GM12864 (cell line): ENCODE measurements at regions not wholly inside any gene's neighbourhood (a gene's known extent, or its start where the extent isn't known, plus 50 kb on each side); places are given as distances from the start of the nearest gene placed in this dataset.

Experiments
- DNase-seq: peaks from one replicate; pipeline ENCODE4 v3.0.0-alpha.2; 2011; ENCODE audit warnings: low read depth
- H3K4me3 ChIP-seq: 2 replicates; pipeline ENCODE4 v1.5.1; 2011; ENCODE audit warnings: mild to moderate bottlenecking, low read depth, low read length, control low read depth
- TF ChIP-seq, protein P1 (sequence below): IDR thresholded peaks from 2 replicates; pipeline ENCODE4 v1.5.1; 2011; ENCODE audit warnings: low read depth, mild to moderate bottlenecking, moderate library complexity, low read length, control low read depth, inconsistent platforms; ENCODE audit errors: missing control alignments

DNA sequence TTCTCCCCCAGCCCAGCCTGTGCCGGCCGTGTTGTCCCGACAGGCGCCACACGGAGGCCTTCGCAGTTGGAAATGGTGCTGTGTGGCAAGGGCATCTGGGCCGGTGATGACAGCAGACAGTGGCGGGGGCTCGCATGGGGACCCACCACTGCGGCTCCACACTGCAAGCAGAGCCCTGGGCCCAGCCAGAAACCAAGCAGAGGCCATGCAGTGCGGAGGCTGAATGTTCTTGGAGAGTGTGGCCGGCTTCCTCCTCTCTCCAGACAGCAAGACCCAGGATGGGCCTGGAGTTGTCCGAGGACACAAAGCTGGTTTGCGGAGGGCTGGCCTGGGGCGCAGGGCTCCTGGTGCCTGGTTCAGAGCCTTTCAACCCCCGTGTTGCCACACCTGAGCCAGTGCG is 104.6 kb downstream of the SIK1 start:
- TF ChIP-seq, protein P1, sequence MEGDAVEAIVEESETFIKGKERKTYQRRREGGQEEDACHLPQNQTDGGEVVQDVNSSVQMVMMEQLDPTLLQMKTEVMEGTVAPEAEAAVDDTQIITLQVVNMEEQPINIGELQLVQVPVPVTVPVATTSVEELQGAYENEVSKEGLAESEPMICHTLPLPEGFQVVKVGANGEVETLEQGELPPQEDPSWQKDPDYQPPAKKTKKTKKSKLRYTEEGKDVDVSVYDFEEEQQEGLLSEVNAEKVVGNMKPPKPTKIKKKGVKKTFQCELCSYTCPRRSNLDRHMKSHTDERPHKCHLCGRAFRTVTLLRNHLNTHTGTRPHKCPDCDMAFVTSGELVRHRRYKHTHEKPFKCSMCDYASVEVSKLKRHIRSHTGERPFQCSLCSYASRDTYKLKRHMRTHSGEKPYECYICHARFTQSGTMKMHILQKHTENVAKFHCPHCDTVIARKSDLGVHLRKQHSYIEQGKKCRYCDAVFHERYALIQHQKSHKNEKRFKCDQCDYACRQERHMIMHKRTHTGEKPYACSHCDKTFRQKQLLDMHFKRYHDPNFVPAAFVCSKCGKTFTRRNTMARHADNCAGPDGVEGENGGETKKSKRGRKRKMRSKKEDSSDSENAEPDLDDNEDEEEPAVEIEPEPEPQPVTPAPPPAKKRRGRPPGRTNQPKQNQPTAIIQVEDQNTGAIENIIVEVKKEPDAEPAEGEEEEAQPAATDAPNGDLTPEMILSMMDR = no peak
- H3K4me3 ChIP-seq = no peak overlapping the region
- DNase-seq = no peak

DNA sequence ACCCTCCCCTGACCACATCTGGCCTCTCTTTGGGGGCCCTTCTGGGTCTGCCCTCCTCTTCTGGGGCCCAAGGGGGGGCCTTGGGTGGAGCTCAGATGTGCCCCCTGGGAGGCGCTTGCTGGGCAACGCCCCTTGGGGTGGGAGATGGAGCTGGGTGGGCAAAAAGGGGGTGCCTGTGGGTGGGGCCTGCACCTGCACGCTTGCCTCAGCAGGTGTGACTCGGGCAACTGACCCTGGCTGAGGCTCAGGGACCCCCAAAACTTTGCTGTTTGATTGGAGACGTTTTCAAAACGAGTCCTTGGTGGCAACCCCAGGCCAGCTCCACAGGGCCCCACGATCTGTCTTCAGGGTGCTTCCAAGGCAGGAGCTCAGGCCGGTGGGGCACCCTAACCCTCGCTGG is 105.3 kb downstream of the SIK1 start:
- H3K4me3 ChIP-seq = no peak overlapping the region
- TF ChIP-seq, protein P1 = no peak
- no peak for DNase-seq

GRCh38 chr21:43321111-43321510 is 105.8 kb downstream of the SIK1 start:
- H3K4me3 ChIP-seq = no peak overlapping the region
- DNase-seq = no peak
- TF ChIP-seq, protein P1 = no peak

GRCh38 chr21:43320526-43320925 is 106.4 kb downstream of the SIK1 start:
- no peak for DNase-seq
- no peak overlapping the region for H3K4me3 ChIP-seq
- TF ChIP-seq, protein P1 = no peak

GRCh38 chr21:43318841-43319781 is 107.8 kb downstream of the SIK1 start:
- no peak overlapping the region for H3K4me3 ChIP-seq
- TF ChIP-seq, protein P1 = no peak
- no peak for DNase-seq

DNA sequence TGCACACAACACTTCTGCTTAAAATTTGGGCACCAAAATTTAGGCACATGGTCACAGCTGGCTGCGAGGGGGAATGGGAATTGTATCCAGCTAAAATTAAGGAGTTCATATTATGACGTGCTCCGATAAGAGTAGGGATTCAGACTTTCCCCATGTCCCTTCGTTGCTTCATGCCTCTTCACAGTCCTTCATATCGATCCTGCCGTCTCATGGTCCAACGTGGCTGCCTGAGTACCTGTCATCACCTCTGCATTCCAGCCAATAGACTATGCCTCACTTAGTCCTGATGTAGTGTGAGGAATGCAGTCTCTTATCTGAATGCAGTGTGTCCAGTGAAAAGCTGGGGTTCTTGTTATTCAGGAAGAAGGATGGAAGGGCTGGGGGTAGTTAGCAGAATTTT is 108.6 kb downstream of the SIK1 start:
- DNase-seq = no peak
- TF ChIP-seq, protein P1 = no peak
- no peak overlapping the region for H3K4me3 ChIP-seq

DNA sequence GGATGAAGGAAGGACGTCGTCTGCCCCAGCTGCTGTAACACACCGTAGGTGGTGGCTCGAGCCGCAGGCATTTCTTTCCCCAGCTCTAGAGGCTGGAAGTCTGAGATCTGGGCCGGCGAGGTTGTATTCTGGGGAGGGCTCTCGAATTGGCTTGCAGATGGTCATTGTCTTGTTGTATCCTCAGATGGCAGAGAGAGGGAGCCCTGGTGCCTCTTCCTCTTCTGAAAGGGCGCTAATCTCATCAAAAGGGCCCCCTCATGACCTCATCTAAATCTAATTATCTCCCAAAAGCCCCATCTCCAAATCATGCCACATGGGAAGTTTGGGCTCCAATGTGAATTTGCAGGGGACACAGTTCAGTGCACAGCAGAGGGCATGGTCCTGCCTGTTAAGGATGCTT is 109.0 kb downstream of the SIK1 start:
- TF ChIP-seq, protein P1 = peak; percentile 10
- H3K4me3 ChIP-seq = no peak overlapping the region
- DNase-seq = no peak
